ENCODE measurements at regions not wholly inside any gene's neighbourhood (a gene's known extent, or its start where the extent isn't known, plus 50 kb on each side); places are given as distances from the start of the nearest gene placed in this dataset.

DNA sequence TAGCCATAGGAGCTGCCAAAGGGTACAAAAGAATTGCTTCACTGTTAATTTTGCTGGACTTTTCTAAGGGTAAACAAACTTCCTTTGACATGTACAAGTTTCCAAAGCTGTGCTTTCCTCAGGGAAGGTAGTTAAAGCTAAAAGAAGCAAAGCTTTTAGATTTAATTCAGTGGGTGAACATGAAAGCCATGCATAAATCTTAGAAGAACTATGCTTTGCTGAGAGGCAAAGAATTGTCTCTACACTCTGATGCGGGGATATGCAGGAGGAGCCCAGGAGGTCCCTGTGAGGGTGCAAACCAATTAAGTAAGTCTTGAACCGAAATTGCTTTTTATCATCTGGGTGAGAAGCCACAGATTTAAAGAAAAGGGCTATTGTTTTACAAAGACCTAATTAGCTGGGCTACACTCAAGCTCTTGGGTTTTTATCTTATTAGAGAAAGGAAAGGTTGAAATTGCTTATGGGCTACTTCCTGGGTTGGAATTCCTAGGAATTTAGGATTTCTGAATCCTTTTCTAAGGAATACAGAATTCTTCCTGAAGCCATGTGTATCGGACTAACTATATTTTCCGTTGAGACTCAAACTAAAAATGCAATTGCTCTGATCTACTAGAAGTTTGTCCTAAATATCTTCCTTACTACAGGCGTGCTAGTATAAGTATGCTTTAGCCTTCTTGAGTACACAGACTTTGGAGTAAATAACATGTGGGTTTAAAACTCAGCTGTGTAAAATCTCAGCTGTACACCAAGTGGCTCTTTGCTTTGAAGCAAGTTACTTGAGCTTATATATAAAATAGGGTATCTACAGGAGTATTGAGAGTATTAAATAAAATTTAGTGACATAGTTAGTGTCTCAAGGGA is 188.4 kb upstream of the ANK2 start:
- no peak overlapping the region for H3K4me3 ChIP-seq (ENCODE audit: low read length)
- TF ChIP-seq, protein P1, sequence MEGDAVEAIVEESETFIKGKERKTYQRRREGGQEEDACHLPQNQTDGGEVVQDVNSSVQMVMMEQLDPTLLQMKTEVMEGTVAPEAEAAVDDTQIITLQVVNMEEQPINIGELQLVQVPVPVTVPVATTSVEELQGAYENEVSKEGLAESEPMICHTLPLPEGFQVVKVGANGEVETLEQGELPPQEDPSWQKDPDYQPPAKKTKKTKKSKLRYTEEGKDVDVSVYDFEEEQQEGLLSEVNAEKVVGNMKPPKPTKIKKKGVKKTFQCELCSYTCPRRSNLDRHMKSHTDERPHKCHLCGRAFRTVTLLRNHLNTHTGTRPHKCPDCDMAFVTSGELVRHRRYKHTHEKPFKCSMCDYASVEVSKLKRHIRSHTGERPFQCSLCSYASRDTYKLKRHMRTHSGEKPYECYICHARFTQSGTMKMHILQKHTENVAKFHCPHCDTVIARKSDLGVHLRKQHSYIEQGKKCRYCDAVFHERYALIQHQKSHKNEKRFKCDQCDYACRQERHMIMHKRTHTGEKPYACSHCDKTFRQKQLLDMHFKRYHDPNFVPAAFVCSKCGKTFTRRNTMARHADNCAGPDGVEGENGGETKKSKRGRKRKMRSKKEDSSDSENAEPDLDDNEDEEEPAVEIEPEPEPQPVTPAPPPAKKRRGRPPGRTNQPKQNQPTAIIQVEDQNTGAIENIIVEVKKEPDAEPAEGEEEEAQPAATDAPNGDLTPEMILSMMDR (IDR thresholded peaks at IDR 0.05; ENCODE audit: insufficient read depth, low read depth, low read length, missing control alignments): no peak
- DNase-seq (ENCODE audit: low read depth): no peak

DNA sequence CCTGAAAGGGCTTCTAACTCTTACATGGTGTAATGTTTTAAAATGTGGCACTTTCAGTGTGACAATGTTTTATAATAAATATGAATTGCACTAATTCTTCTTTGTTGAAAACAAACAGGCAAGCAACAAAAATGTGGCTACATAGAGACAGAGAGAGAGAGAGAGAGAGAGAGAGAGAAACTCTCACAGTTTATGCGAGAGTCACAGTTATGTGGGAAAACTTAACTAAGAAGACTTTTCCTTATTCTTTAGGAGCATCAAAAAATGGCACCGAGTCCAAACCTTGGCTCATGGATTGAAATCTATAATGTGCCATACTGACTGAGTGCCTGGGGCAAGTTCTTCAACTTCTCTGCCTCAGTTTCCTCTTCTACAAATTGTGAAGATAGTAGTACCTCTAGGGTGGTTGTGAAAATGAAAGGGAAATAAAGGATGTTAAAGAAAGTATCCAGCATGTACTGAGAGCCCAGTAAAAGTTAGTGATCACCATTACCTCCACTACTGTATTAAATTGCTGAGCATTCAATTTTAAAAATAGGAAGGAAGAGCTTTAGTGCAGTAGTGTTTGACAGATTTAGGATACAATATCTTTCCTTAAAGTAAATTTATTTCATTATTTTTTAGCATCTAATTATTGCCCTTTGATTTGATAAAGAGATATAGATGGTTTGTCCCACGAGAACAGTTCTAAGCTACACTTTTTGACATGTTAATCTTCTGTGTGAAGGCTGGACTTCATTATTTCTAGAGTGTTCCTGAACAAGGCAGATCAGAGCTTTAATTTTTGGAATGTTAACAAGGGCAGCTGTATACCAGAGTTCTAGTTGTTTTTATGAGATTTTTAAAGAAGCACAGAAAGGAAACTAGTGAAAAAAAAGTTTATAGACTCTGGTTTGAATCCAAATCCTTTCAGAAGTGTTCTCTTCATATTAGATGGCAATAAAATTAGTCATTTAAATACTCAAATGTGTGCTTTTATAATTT is 187.5 kb upstream of the ANK2 start:
- H3K4me3 ChIP-seq (ENCODE audit: low read length): no peak overlapping the region
- no peak for DNase-seq (ENCODE audit: low read depth)
- TF ChIP-seq, protein P1 (IDR thresholded peaks at IDR 0.05; ENCODE audit: insufficient read depth, low read depth, low read length, missing control alignments): no peak

DNA sequence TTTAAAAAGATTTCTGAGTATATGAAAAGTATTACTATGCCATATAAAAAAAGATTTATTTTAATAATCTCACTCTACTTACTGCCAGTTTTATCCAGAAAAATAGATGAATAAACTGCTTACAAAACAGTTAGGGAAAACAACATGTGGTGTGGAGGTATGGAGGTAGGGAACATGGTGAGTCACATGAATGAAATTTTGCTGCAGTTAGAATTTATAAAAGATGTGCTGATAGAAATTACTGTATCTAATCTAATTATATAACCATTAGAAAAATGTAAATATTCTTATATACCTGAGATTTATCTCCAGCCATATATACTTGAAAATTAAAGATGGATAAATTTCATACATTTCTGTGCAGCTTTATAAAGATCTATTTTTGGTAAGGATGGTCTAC is 184.0 kb upstream of the ANK2 start:
- DNase-seq (ENCODE audit: low read depth): peak; percentile 32
- no peak overlapping the region for H3K4me3 ChIP-seq (ENCODE audit: low read length)
- TF ChIP-seq, protein P1 (IDR thresholded peaks at IDR 0.05; ENCODE audit: insufficient read depth, low read depth, low read length, missing control alignments): no peak

DNA sequence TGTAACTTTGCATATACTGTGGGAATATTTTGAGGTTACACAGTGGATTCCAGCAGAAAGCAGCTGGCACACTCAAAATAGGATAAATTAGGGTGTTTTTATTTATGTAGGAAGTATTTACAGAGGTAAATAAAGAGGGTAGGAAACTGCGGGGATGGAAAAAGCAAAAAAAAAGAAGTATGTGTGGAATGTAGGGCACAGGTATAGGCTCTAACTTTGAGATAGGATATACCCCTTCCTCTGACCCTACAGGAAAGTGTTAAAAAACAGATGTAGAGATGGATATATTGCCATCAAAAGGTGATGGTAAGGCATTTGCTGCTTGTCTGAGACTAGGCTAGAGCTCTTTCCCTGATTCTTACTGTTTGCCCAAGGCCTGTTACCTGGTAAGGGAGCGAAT is 173.1 kb upstream of the ANK2 start:
- no peak overlapping the region for H3K4me3 ChIP-seq (ENCODE audit: low read length)
- TF ChIP-seq, protein P1 (IDR thresholded peaks at IDR 0.05; ENCODE audit: insufficient read depth, low read depth, low read length, missing control alignments): no peak
- DNase-seq (ENCODE audit: low read depth): no peak

DNA sequence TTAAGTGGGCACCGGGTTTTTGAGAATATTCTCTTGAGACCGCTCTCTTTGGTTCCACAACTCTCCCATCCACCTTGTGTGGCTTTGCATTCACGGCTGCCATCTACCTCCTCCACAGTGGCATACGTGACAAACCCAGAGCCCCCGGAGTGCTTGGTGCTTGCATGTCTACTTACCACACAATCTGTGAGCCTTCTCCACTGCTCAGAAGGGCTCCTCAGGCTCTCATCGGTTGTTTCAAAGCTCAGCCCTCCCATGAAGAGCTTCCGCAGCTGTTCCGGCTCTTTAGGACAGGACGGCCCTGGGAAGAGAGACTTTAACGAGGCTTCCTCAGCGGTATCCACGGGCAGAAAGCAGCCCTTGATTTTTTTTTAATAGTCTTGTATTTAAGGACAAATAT is 167.6 kb upstream of the ANK2 start:
- DNase-seq (ENCODE audit: low read depth): no peak
- TF ChIP-seq, protein P1 (IDR thresholded peaks at IDR 0.05; ENCODE audit: insufficient read depth, low read depth, low read length, missing control alignments): no peak
- no peak overlapping the region for H3K4me3 ChIP-seq (ENCODE audit: low read length)

DNA sequence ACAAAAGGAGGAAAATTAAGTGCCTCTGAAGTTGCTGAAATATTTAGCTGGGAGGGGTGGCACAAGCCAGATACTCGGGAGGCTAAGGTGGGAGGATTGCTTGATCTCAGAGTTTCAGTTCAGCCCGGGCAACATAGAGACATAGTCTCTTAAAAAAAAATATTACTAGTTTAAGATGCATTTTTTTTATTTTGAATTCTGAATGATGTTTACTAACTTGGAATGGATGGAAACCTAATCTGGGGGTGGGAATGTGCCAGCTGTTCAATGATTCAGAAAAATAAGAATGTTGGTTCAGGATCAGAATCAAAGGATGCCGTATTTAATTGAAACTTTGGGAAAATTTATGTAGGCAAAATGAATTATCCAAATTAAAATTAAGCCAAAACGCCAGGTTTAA is 167.2 kb upstream of the ANK2 start:
- DNase-seq (ENCODE audit: low read depth): no peak
- H3K4me3 ChIP-seq (ENCODE audit: low read length): no peak overlapping the region
- TF ChIP-seq, protein P1 (IDR thresholded peaks at IDR 0.05; ENCODE audit: insufficient read depth, low read depth, low read length, missing control alignments): no peak
